ENCODE measurements at regions not wholly inside any gene's neighbourhood (a gene's known extent, or its start where the extent isn't known, plus 50 kb on each side); places are given as distances from the start of the nearest gene placed in this dataset.

DNA sequence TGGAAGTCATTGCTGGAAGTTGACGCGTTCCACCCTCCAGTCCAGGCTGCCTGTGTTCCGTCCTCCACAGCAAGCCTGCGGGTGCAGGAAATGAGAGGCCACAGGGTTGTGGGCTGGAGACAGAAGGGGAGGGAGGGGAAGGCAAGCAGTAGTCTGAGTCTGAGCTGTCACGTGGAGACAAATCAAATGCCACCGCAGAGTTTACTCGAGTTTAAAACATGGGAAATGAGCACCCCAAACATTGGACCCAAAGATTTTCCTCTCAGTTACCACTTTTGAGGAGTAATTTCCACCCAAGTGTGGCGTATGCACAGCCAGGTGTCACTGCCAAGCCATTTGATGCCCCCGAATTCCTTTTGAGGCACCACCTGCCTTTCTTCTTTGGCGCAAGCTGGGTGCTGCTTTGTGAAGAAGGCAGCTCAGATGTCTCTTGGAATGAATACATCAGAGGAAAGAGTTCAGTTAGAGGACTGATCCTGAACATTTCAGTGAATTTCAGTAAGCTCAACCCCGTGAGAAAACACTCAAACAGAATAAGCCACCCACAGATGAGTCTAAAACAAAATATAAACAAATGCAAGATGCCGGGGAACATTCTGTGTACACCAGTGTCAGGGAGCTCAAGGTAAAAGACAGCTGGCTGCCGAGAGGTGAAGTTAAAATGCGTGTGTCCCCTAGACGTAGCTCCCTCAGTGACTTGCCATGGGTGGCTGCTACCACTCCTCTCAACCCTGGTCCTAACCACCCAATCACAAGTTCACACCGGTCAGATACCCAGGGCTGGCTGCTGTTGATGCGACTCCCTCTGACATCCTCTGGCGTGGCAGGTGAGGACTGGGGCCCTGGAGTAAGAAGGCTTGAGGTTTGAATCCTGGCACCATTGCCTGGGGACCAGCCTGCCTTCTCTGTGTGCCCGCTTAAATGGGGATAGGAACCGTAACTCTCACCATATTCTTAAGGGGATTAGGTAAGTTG is 203.8 kb downstream of the UACA start:
- ATAC-seq, result peak; percentile 73 to 78
- intact Hi-C loops (cut with DNase I), result loop anchor here in 1 of 2 donors (10.0 kb wide), 1 partner anchor 315 kb away; no protein-coding TSS in a partner anchor
- peak; percentile 57 for DNase-seq

DNA sequence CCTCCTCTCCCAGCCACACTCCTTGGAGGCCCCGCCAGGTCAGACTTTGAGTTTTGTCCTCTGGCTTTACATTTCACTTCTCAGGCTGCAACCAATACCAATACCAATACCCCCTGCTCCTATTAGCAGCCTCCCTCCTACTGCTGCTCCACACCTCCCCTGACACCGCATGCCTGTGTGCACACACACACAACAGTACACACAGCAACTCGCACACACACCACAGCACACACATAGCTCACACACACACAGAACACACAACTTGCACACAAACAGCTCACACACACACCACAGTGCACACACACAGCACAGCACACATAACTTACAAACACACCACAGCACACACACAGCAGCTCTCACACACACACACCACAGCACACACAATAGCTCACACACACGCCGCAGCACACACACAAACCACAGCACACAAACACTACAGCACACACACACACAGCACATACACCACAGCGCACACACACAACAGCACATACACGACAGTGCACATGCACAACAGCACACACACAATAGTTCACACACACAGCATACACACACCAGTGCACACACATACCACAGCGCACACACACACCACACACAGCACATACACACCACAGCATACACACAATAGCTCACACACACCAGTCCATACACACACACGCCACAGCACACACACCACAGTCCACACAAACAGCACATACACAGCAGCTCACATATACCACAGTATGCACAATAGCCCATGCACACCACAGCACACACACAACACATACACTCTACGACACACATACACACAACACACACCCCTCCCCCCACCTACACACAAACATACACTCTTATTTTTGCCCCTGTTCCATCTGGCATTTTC is 204.7 kb downstream of the UACA start:
- intact Hi-C loops (cut with DNase I), result no loop called here
- DNase-seq (no peak), ATAC-seq (peak in 1 of 2 donors; percentile 6)

DNA sequence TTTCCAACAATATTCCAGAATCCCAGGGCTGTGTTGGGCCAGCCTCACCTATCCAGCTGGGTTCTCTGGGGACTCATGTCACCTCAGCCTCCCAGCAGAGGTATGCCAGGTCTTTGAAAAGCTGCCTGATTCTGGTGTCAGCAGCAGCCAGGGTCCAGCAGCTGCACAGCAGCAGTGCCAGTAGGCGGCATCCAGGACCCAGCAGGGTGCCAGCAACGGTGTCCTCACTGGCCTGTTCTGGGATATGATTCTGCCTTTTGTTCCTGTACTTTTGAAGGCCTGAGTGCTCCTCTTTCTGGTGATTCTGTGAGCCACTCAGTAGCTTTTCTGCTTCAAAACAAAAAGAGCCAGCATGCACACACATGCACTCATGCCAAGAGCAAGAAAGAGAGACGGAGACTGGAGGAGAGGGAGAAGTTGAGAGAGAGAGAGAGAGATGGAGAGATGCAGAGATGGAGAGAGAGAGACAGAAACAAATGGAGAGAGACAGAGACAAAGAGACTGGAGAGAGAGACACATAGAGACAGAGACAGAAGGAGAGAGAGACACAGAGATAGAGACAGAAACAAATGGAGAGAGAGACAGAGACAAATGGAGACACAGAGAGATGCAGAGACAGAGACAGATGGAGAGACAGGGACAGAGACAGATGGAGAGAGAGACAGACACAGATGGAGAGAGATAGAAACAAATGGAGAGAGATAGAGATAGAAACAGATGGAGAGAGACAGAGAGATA is 205.7 kb downstream of the UACA start:
- no peak for DNase-seq
- no peak for ATAC-seq
- intact Hi-C loops (cut with DNase I), result no loop called here

DNA sequence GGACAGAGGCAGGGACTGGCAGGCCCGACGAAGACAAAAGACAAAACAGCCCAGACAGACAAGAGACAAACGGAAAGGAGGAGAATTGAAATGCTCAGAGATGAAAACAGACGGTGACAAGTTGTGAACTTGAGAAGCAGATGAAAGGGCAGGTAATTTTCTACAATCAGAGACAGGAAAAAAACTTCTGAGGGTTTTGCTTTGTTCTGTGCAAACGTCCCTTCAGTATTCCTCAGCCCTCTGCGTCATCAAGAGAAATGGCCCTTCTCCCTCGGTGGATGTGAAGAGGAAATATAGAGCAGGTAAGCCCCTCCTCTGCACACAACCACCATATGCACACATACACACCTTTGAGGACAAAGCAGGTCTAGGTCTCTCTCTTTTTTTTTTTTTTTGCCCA is 206.6 kb downstream of the UACA start:
- intact Hi-C loops (cut with DNase I), result no loop called here
- no peak for DNase-seq
- no peak for ATAC-seq

DNA sequence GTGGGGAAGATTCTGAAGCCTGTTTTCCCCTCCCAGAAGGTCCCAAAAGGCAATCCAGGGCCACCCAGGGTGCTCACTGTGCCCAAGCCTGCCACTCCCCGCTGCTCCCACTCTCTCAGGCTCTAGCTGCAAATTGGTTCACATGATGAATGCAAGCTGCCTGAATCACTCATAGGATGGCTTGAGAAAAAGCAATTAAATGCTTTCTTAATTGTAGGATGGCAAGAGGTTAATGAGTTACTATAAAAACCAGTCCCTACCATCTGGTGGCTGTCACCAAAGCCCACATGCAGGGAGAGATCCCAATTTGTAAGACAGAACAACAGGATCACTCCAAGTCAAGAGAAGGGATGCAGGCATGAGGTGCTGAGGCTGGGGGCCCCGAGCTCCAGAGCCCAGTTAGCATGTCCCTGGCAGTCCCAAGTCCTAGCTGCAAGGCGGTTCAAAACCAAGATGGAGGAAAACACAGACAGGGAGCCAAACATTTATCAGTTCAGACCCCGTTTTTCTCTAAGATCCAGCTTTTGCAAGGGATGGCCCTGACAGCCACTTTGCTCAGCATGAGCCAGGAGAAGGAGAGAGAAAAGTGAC is 207.1 kb downstream of the UACA start:
- intact Hi-C loops (cut with DNase I), result no loop called here
- ATAC-seq, result no peak
- no peak for DNase-seq

DNA sequence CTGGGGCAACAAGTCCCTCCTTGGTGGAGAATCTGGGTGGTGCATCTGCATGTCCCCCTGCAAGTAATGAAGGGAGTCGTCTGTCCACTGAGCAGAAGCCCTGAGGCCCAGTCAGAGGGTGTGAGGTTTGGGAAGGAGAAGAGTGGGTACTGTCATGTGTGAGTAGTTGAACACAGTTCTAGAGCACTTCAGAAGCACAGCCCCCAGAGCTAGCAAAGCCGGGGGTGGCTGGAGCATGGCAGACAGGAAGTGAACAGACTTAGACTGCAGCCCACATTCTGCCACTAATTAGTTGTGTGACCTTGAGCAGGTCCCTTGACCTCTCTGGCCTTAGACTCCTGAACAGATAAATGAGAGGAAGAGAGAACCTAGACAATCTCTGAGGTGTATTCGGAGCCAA is 207.6 kb downstream of the UACA start:
- ATAC-seq (no peak), DNase-seq (no peak)
- intact Hi-C loops (cut with DNase I), result no loop called here

DNA sequence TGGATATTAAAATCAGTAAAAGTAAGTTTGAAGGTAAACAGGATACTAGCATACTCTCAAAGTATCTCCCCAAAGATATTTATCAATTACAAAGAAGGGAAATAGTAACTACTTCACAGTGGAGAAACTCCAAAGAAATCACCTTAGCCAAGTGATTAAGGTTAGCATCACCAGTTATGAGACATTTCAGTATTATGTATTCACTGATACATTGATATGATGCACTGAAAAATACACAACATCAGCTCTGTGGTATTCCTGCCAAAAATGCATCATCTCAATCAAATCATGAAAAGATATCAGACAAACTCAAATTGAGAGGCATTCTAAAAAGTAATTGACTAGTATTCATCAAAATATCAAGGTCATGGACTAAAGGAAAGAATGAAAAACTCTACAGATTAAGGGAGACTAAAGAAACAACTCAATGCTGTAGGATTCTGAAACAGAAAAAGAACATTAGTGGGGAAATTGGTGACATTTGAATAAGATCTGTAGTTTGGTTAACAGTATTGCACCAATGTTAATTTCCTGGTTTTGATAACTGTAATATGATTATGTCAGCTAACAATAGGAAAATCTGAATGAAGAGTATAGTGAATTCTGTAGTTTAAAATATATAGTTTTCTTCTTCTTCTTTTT is 215.4 kb downstream of the UACA start:
- ATAC-seq (no peak), DNase-seq (no peak)
- intact Hi-C loops (cut with DNase I), result no loop called here

DNA sequence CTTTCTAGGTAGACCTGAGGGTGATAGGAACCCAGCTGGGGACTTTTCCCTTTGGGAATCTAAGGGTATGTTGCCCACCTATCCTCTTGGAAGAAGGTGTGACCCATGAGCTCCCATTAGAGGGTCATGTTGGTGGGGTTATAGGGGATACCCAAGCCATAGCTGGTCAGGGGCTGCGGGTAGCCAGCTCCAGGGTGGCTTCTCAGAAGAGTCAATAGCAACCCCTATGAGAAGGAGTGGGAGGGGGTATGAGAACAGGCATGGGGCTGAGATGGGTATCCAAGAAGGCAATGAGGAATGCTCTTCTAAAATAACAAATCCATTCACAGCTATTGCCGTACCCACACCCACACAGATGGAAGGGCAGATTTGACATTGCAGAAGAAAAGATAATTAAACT is 217.8 kb downstream of the UACA start:
- DNase-seq (no peak), ATAC-seq (no peak)
- intact Hi-C loops (cut with DNase I), result no loop called here

DNA sequence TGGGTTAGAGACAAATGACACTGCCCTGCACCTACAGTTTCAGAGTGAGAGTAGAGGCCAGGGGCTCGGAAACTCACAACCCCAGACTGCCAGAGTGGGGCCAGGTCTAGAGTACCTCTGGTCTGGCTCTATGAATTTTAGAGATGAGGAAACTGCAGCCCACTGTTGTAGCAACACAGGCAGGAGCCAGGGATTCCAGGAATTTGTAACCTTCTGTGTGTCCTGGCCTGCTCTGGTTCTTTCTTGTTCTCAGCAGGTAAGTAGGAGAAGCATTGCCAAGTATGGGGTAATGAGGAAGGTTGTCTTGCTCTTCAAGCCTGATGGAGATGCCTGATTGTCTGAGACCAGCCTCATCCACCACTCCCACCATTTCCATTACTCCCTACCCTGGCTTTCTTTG is 221.8 kb downstream of the UACA start:
- intact Hi-C loops (cut with DNase I), result no loop called here
- ATAC-seq (no peak), DNase-seq (no peak)

DNA sequence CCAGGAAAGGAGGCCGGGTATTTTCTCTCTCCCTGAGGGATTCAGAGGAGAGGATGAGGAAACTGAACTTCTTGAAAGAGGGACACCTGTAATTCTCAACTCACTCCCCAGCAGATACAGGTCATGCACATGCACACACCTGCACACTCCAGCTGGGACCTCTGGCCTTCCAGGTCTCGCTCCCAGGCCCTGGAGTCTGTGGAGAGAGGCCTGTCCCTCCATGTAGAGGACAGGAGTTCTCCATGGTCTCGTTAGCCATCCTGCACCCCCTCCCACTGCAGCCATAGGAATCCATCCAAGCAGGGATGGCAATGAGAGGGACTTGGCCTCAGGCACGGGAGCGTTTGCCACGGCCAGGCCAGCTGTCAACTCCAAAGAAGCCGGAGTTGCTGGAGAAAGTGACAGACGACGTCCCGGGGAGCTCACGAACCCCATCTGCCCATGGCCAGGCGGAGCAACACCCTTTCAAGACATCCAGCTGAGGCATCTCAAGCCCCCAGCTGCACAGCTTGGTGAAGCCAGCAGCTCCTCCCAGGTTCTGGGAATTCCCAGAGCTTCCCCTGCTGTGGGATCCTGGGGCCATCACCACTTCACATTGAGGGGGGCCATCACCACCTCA is 223.3 kb downstream of the UACA start:
- ATAC-seq, result no peak
- intact Hi-C loops (cut with DNase I), result no loop called here
- DNase-seq, result no peak

DNA sequence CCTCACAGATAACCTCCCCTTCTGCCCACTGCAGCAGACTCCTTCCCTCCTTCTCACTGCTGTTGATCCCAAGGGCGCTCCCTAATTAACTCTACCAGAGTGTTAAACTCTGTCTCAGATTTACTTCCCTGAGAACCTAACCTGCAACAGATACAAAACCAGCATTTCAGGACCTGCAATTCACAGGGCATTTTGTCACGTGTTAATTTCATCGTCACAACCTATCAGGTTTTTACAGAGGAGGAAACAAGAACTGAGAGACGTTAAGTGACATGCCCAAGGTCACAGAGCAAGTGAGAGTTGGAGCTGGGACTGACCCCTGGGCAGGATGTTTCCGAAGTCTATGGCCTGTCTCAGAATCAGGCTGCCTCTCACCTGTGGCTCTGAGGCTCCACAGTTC is 223.9 kb downstream of the UACA start:
- no peak for ATAC-seq
- intact Hi-C loops (cut with DNase I), result no loop called here

DNA sequence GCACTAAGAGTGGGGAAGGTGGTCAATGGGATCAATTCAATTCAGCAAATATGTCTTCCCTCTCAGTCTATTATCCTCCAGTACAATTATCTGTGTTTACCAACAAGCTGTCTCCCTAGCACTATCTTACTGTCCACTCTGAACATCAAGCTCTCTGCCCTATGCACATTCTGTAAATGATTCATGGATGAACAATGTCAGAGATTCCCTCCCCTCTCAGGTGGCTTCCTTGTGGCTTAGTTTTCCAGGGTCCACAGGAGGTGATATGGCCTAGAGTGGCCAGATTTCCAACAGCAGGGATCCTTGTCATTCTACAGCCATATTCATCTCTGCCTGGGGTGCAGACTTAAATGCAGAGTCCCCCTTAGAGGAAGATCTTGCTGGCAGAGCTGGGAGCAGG is 225.1 kb downstream of the UACA start:
- DNase-seq (no peak), ATAC-seq (no peak)
- intact Hi-C loops (cut with DNase I), result no loop called here

More for the DNA sequence above, 223.9 kb downstream of the UACA start:
- no peak for DNase-seq

DNA sequence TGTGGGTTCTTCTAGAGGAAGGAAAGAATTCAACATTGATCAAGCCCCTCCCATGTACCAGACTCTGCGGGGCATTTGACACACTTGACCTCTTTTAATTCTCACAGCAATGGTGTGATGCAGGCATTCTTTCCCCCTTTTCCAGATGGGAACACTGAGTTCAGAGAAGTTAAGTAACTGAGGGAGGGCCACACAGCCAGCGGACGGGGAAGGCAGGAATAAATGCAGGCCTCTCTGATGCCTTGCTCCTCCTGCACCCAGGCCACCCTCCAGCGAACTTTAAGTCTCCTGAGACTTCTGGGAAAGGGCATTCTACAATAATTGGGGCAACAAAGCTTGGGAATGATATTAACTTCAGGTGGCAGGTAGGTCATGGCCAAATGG is 227.4 kb downstream of the UACA start:
- DNase-seq (no peak), ATAC-seq (no peak)
- intact Hi-C loops (cut with DNase I), result no loop called here

DNA sequence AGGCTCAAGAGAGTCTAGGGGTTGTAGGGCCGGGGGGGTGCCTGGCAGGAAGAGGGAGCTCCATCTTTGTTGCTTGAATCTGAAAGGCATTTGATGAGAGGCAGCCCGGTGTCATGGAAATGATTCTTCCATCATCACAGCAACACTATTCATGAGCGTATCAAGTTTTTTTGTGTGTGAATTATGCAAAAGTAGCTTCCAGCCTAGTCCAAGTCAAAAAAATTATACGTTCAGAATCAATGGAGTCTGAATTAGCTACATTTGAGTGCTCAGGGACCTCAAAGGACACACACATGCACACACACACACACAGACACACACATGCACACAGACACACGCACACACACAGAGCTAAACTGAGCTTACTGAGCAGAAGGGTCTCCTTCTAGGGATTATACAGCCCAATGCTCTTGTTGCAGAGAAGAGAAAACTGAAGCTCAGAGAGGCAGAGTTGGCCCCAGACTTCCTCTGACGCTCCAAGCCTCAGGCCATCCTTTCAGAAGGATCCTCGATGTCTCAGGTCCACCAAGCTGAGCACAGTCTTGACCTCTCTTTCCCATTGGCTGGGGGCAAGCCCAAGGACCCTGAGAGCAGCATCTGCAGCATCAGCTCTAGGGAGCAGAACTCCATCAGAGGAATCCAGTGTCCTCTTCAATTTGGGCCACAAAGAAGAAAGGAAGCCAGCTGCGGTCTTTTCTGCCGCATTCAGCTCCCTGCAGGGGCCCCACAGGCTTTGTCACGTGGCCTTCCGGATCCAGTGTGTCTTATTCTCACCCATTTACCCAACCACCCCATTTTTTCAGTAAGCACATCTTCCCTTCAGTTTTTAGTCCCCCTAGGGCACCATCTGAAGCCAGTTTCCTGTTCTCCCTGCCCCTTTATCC is 228.0 kb downstream of the UACA start:
- peak; percentile 25 to 38 for ATAC-seq
- intact Hi-C loops (cut with DNase I), result no loop called here
- no peak for DNase-seq

DNA sequence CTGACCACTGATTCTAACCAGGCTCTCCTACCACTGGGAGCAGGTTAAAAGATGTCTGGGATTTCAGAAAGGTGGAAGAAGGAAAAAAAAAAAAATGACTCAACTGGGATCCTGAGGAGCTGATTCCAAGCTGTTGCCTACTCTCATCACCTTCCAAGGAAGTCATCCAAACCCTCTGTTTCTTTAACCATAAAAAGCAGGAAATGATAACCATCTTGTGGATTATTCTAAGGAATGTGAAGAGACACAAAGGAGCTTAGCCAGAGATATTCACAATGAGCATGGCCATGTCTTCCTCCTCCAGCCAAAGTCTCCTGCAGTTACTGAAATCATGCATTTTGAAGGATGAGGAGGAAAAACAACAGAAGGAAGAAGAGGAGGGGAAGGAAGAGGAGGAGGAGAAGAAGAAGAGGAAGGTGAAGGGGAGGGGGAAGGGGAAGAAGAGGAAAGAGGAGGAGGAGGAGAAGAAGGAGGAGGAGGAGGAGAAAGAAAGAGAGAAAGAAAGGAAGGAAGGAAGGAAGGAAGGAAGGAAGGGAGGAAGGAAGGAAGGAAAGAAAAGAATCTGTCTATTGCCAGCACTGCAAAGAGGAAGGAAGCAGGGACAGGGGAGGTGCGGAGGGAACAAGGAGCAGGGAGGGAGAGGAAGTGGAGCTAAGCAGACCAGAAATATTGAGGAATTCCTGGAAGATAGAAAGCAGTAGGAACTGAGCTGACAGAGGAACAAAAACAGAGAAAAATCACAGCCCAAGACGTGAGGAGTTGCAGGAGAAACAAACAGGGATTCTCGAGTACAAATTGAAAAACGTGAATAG is 229.2 kb downstream of the UACA start:
- ATAC-seq, result no peak
- no peak for DNase-seq
- intact Hi-C loops (cut with DNase I), result no loop called here

DNA sequence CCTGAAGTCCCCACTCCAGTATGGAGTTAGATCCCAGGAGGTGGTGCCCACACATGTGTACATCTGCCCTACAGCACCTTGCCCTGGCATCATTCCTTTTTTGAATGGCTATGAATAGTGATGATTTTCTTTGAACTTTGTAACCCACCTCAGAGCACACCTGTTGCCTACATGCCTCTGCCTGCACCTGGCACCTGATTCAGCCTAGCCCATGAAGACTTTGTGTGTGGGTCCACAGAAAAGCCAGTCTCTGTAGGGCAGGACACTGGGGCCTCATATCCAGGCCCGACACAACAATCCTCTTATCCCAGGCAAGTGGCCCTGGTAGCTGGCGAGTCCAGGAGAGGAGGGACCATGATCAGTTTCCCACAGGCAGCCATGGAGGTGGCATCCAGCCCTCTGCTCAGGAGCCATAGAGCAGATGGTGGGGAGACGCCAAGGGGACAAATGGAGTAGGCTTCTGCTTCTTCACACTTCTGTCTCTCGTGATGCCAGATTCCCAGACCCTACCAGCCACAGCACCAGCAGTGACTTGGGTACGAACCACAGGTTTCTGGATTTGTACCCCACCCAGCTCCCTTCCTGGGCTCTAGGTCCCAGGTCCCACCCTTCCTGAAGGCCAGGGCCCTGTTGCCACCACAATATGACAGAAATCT is 230.7 kb downstream of the UACA start:
- DNase-seq (no peak), ATAC-seq (no peak)
- intact Hi-C loops (cut with DNase I), result no loop called here

Data from left cardiac atrium (tissue), 4 donors.